AG08396 (cell line): ENCODE measurements at regions not wholly inside any gene's neighbourhood (a gene's known extent, or its start where the extent isn't known, plus 50 kb on each side); places are given as distances from the start of the nearest gene placed in this dataset.
A peak's percentile ranks its signal among the peaks of the same experiment; 100 is the strongest.
"Not testable (repeated sequence)": the region's sequence is repeated elsewhere in the genome, so short reads cannot be mapped to it uniquely, and the experiment has no call there.

ENCODE experiments used
- DNase-seq: peaks from one replicate; pipeline ENCODE4 v3.0.0; 2012; ENCODE audit warnings: low spot score, mixed read lengths

DNA sequence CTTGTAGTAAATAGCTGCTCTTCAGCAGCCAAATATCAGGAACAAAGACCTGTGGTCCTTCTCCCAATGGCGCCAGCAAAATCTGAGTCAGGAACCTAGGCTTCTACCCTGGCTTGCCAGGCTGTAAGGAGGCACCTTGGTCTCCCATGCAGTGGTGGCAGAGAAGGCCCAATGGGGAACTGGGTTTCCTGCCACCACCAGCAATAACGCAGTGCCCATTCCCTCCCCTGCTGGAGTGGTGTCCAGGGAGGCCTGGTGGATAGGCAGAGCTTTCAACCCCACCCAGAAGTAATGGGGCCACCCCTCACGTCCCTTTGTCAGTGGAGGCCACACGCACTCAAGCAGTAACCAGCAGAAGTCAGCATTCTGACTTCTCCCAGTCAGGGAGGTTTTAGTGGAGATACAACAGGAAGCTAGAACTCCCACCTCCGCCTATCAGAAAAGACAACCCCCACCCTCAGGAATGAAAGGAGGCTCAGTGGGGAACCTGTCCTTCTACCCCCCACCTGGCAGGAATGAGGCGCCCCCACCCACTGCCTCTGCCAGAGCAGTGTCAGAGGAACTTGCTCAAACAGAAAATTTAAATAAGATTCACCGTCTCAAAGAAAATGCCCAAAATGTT is 132.4 kb downstream of the COPS8 start:
- DNase-seq = no peak

DNA sequence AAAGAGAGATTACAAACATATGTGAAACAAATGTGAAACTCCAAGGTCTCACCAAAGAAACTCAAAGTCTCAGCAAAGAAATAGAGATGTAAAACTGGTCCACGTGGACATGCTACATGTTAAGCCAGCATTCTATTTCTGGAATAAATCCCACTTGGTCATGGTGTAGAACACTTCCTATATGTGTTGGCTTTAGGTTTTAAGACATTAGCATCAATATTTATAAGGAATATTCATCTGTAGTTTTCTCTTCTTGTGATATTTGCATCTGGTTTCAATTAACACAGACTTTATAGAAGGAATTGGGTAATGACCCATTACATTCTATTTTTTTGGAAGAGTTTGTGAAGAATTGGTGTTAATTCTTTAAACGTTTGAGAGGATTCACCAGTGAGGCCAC is 133.1 kb downstream of the COPS8 start:
- DNase-seq = no peak

DNA sequence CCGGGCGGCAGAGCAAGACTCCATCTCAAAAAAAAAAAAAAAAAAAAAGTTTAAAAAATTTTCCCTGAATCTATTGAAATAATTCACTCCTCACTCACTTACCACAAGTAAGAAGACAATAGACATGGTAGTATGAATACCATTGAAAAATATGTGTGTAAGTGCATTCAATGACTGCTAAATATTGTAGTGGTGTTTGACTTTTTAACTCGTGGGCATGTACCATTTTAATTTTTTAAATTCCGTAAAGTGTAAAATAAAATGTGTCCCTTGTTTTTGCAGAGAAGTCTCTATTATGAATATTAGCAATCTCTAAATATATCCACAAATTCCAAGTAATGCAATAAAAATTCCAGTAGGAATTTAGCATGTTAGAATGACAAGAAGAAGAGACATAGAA is 134.1 kb downstream of the COPS8 start:
- no peak for DNase-seq

DNA sequence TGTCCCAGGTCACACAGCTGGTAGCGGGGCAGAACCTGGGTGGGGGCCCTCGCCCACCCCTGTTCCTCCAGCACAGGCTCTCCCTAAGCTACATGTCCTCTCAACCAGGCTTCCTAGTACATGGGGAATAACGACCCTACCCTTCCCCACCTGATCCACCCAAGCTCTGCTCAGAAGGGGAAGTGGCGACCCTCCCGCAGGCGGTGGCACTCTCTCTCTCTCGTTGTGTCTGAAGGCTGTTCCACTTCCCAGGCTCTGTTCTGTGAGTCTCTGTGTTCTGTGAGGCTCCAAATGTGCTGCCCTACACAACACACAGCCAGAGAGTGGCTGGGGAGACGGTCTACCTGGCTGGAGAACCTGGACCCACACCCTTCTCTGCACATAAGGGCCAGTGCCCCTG is 135.8 kb downstream of the COPS8 start:
- DNase-seq = no peak

DNA sequence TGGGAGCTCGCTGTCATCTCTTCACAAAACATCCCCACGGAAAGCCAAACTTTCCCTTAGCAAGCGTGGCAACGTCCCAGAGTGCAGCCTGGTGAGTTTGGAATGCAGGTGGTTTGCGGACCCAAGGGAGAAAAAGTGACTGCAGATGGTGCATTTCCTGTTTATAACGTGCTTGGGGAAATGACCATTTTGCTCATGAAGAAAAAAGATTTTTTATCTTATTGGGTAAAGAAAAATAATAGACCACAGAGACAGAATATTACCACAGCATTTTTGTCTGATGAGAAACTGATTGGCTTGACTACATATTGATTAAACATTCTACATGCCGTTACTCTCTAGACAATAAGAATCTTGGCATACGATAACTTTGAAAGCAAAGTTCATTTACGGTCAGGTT is 136.5 kb downstream of the COPS8 start:
- DNase-seq = peak; percentile 49

DNA sequence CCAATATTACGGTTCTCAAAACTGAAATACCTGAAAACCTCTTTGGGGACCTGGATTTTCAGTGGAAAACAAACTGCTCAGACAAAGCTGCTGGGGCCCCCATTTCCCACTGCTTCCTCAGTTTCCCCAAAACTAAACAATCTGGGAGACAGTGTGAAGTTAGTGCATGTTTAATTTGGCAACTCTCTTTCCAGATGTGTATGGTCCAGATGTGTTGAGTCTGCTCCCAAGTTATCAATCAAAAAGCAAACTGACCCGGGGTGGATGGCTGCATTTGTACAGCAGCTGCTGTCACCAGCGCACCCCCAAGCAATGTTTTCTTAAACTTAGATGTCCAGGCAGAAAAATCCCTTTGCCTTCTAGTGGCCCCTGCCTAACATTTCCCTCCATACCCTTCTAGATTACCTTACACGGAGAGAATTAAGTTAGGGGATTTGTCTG is 136.9 kb downstream of the COPS8 start:
- no peak for DNase-seq

DNA sequence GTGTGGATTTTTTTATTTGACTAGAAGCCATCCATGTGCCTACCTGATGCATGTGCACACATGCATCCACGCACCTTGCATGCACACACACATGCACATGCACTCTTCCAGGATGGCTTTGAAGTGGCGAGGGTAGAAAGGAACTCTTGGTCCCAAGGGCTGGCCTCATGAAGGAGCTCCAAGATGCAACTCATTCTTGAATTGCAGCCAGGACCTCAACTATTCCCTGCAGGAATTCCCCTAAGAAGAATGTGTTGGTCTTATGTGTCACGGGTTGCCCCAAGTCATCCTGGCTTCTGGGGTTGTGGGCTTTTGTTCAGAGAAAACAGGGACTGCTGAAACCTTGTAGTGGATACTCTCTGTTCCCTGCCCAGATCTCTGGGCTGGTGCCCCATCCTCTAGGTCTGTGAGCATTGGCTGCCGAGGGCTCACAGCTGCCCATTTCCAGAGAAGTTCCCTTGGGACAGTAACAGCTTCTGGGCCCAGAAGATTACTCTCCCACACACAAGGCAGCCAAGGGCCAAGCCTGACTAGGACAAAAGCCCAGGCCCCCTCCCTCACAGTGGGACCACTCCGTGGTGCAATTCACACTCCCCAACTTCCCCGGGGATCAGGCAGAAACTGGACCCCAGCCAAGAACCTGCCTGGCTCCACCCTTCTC is 137.6 kb downstream of the COPS8 start:
- peak; percentile 71 for DNase-seq

DNA sequence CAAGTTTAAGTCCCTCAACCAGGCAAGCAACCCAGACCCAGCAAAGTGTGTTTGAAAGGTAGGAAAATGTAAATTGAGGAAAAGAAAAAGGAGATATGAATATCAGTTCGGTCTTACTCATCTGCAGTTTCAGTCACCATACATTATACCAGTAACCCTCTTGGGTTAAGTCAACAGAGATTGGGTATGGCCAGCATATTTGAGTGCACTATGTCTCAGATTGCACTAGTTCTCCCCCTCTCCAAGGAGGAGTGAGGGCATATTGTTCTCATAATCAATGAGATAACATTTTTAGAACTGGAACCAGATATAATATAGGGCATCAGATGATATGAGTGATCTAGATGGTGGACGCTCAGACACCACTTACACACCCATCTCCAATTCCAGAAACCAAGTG is 141.5 kb downstream of the COPS8 start:
- no peak for DNase-seq

DNA sequence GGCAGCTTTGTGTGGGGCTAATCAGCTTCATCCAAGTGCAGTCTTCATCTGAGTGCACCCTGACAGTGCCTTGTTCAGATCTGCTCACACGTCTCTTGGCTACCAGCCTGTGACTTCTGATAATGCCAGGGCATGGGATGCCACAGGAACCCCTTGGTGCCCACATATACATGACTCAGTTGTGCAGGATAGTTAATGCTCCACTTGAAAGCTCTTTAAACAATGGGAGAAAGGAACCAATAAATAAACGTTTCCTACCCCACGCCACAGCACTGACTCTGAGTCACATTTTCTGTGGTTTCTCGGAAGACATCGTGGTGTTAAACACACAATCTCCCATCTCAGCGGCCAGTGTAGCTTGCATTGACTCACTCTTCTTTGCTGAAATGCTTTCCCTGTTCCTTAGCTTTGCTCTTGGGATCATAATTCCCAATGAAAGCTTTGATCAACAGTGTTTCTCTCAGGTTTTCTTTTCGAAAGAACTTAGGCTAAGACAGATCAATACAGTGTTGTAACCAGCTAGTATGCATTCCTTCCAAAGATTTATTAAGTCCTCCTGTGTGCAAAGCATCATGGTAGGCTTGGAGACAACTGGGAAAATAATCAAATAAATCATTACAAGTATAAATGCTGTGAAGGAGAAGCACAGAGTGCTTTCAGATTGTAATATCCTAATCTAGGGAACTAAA is 142.0 kb downstream of the COPS8 start:
- peak; percentile 60 for DNase-seq

DNA sequence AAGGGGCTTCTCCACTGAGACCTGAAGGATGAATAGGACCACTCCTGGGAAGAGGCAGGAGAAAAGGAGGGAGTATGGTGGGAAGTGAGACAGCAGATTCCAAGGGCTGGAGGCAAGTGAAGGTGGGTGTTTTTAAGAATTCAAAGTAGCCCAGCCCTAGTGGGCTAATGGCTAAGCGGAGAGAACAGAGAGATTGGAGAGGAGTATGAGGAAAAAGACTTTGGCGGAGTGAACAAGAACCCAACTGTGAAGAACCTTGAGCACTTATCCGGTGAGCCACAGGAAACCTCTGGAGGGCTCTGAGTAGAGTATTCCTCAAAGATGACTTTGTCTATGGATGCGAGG is 142.6 kb downstream of the COPS8 start:
- DNase-seq = no peak

DNA sequence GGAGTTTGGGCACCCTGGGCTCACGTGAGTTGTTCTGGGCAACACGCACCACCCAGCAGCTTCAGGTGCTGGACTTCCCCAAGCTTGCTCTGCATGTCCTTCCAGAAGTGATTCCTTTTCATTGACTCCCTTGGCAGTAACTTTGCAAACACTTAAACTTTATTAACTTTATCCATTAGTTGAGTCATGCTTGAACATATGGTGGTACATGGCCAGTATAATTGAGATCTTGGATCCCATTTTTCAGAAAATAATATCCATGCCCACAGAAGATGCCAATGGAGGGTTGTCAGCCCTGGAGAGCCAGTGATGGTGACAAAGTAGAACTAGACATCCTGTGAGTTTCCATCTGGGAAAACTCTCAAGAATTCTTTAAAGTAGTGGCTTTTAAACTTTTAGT is 144.2 kb downstream of the COPS8 start:
- DNase-seq = no peak

DNA sequence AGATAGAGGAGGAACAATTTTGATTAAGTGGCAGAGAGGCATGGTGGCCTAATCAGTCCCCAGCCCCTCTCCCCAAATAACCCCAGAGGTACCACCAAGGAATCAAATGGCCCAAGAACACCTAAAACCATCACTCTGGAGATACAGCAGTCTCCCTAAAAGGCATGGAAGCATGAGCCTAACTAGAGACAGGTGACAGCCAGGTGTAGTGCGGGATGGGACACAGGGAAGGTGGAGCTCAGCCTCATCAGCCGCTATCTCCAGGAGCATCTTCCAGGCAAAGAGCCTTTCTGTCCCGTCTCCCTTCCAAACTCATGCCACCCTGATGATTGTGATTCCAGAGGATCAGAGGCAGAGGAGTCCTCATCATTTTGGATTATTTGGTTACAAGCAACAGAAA is 144.7 kb downstream of the COPS8 start:
- DNase-seq = no peak

DNA sequence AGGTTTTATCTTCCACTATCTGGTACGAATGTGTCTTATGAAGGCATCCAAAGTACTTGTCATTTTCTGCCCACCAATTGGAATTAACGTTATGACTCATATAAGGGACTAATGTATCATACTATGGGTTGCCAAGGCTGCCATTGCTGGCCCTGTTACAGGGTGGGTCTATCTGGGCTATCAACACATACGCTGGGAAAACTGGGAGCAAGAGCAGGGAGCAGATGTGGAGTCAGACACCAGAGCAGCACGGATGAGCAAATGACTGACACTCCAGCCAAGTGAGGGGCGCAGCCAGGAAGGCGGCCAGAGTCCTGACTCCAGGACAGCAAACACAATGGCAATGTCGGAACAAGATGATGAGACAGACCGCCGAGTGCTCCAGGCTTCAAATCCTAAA is 145.9 kb downstream of the COPS8 start:
- no peak for DNase-seq

DNA sequence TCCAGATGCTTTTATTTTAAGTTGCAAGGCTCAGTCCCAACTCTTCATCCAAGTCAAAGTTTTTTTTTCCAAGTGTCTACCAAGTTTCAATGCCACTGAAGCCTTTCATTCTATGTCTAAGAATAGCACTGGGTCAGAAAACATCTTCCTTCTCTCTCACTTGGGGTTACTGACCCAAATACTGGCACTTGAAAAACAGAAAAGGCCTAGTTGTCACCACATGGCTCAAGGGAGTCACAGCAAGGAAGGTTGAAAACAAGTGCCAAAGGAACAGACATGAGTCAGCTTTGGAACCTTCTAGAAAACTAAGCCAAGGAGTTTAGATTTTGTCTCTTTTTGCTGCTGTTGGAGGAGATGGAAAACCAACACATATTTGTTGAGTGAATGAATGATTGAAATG is 146.5 kb downstream of the COPS8 start:
- DNase-seq = no peak

DNA sequence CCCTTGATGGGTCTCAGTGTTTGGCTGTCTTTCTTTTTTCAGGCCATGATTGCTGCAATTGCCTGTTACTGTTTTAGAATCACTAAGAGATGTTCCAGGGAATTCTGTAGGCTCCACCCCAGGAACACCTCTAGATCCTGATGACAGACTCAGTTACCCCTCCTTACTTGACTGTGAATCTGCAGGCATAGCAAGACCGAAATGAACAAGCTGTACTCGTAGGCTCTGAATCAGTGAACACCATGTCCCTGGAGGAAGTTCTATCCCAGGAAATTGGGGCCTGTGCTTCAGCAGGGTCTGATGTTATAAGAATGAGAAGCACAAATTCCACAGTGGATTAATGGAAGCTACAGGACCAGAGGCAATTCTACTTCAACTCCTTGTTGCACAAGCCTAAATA is 148.6 kb downstream of the COPS8 start:
- no peak for DNase-seq

DNA sequence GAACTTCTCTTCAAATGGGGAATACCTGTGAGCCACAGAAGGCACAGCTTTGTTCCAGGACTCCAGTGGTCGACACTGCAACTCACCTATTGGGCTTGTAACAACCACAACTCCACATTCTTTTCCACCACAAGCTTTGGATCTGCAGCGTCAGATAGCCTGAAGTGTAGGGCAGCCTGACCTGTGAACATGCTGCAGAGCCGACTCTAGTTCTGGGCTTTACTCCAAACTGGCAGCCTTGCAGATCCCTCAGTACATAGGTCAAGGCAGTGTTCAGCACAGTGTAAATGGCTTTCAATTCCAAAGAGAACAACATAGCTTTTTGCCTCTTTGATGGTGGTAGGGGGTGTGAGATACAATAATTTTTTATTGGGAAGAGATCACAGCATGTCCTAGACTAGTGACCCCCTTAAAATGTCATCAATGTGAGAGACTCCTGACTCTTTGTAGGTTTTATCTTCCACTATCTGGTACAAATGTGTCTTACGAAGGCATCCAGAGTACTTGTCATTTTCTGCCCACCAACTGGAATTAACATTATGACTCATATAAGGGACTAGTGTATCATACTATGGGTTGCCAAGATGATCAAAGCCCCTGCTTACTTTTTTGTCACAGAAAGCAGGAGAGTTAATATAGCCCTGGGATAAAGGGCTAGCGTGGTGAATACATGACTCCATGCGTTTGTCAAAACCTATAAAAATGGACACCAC is 149.8 kb downstream of the COPS8 start:
- peak; percentile 52 for DNase-seq

DNA sequence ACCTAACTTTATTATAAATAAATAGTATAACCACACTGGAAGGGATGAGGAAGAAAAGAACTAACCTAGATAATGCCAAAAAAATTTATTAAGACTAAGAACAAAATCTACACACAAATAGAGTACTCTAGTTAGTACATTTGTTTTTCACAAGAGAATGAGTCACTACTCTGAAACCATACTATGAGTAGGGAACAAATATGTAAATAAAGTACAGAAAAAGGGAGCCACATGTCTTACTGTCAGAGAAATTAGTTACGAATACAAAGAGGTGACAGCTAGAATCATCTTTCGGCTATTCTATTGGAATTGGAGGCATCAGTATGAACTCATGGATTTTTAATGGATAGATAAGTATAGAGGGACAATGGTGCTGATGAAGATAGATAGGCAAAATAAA is 150.5 kb downstream of the COPS8 start:
- no peak for DNase-seq

DNA sequence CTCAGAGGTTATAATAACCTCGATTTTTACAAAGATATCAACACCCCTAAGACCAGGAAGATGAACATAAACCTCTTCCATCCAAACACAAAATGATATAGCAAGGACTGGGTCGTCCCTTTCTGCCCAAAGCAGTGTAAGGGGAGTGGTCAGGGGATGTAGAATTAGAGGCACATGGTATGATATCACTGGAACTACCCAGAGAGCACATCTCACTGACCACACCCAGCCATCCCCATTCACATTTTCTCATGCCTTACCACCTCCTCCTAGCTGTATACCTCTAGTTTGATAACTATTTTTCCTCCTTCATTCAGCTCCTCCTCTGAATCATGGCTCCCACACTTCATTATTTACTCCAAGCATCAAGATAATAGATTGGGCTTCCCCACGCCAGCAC is 152.6 kb downstream of the COPS8 start:
- no peak for DNase-seq

DNA sequence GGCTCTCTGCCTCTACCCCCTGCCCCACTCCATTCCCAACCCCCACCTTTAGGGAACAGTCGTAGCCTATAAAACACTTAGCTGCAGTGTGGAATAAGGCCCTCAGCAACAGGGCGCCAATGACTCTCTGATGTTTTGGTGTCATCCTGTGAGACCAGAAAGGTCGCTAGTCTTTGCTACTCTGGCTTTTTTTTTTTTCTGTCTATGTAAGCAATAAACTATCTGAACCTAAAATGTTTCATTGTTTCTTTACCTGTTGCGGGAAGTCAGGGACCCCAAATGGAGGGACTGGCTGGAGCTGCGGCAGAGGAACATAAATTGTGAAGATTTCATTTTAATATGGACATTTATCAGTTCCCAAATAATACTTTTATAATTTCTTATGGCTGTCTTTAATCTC is 154.6 kb downstream of the COPS8 start:
- DNase-seq = no peak

DNA sequence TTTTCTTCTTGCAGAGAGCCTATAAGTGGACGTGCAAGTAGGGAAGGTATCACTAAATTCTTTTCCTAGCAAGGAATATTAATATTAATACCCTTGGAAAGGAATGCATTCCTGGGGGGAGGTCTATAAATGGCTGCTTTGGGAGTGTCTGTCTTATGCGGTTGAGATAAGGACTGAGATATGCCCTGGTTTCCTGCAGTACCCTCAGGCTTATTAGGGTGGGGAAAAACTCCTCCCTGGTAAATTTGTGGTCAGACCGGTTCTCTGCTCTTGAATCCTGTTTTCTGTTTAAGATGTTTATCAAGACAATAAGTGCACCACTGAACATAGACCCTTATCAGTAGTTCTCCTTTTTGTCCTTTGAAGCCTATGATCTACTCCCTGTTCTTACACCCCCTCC is 155.2 kb downstream of the COPS8 start:
- DNase-seq = not testable (repeated sequence)

DNA sequence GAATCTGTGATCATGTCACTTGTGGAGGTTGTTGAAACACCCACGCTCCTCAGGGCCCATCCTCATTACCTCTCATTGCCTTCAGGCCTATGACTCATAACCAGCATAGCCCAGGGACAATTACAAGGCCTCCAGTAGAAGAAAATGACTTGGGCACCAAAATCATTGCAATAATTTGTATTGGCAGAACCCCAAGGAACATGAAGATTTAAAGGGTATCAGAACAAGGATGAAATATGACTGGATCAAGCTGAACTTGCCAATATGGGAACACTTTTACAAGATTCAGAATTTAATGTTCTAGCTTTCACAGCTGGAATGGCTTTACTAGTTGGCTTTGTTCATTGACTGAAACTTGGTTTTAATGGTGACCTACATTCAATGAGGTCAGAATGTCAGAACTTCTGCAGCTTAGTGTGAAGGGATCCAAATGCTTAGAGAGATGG is 156.4 kb downstream of the COPS8 start:
- no peak for DNase-seq

DNA sequence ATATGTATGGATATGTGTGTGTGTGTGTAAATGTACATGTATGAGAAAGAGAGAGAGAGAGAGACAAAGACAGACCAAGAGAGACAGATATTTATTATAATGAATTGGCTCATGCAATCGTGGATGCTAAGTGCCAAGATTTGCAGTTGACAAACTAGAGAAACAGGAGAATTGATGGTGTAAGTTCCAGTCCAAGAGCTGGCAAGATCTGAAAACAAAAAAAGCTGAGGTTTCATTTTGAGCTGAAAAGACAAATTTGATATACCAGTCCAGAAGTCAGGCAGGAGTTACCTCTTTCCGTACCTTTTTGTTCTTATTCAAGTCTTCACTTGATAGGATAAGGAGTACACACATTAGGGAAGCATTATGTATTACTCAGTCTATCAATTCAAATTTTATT is 157.8 kb downstream of the COPS8 start:
- DNase-seq = no peak

DNA sequence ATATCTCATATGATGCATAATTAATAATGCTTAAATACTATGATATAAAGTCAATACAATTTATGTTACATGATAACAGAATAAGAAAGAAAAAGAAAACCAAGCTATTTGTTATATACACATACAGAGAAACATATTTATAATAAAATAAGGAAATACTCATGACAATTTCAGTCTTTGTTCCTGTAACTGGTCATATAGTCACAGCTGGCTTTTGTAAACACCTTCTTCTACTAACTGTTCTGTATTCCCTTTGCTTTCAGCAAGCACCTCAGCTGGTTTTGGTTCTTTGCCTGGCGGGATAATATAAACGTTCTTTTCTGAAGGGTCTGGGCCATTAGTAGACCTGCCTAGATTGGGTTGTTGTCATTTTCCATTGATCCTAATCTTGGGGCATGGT is 158.5 kb downstream of the COPS8 start:
- DNase-seq = no peak
